ENCODE measurements at regions not wholly inside any gene's neighbourhood (a gene's known extent, or its start where the extent isn't known, plus 50 kb on each side); places are given as distances from the start of the nearest gene placed in this dataset.

- H4K20me1 ChIP-seq (ENCODE audit: insufficient read depth, poor library complexity, severe bottlenecking): no peaks in the 10 kb centered on the region
- no peaks in the 10 kb centered on the region for H3K9me2 ChIP-seq (replicated peaks; ENCODE audit: insufficient read depth)
- no peak overlapping the region for H3K4me3 ChIP-seq
- H3K4me2 ChIP-seq: no peak overlapping the region
- H3K9me3 ChIP-seq (ENCODE audit: low read depth): no peaks in the 10 kb centered on the region
- H3K27ac ChIP-seq: no peak overlapping the region
- H3K27me3 ChIP-seq: no peaks in the 10 kb centered on the region
- DNase-seq (ENCODE audit: low spot score): no peak
- TF ChIP-seq CTCF (IDR thresholded peaks at IDR 0.05; ENCODE audit: poor library complexity) (no peak), EZH2phosphoT487 (IDR thresholded peaks at IDR 0.05; ENCODE audit: low read depth, severe bottlenecking, unreplicated experiment) (no peak), EZH2 (IDR thresholded peaks at IDR 0.05; ENCODE audit: borderline replicate concordance) (no peak)
- no peak overlapping the region for H2AFZ ChIP-seq
- no peaks in the 10 kb centered on the region for H3K79me2 ChIP-seq
- H3K4me1 ChIP-seq (ENCODE audit: insufficient read depth): no peaks in the 10 kb centered on the region
- H3K36me3 ChIP-seq (replicated peaks; ENCODE audit: insufficient read depth, low read depth): no peaks in the 10 kb centered on the region
- WGBS (ENCODE audit: low lambda C conversion rate, missing lambda C conversion rate): 74% methylated on average over 4 of the region's 4 CpGs
These were observed 115.5 kb downstream of the NFKBIZ start for GRCh38 chr3:101964861-101965260.

- no peaks in the 10 kb centered on the region for H3K36me3 ChIP-seq (replicated peaks; ENCODE audit: insufficient read depth, low read depth)
- H4K20me1 ChIP-seq (ENCODE audit: insufficient read depth, poor library complexity, severe bottlenecking): no peaks in the 10 kb centered on the region
- no peaks in the 10 kb centered on the region for H3K9me3 ChIP-seq (ENCODE audit: low read depth)
- no peaks in the 10 kb centered on the region for H3K27me3 ChIP-seq
- no peak overlapping the region for H2AFZ ChIP-seq
- no peak for DNase-seq (ENCODE audit: low spot score)
- H3K4me1 ChIP-seq (ENCODE audit: insufficient read depth): no peaks in the 10 kb centered on the region
- no peaks in the 10 kb centered on the region for H3K9me2 ChIP-seq (replicated peaks; ENCODE audit: insufficient read depth)
- H3K4me2 ChIP-seq: no peak overlapping the region
- no peaks in the 10 kb centered on the region for H3K79me2 ChIP-seq
- TF ChIP-seq CTCF (IDR thresholded peaks at IDR 0.05; ENCODE audit: poor library complexity): no peak
- TF ChIP-seq EZH2 (IDR thresholded peaks at IDR 0.05; ENCODE audit: borderline replicate concordance): no peak
- TF ChIP-seq EZH2phosphoT487 (IDR thresholded peaks at IDR 0.05; ENCODE audit: low read depth, severe bottlenecking, unreplicated experiment): no peak
- 69% methylated on average over 1 of the region's 1 CpG for WGBS (ENCODE audit: low lambda C conversion rate, missing lambda C conversion rate)
- H3K27ac ChIP-seq: no peak overlapping the region
- H3K4me3 ChIP-seq: no peak overlapping the region
These were observed 116.9 kb downstream of the NFKBIZ start for GRCh38 chr3:101966226-101966625.

- H3K4me2 ChIP-seq: no peak overlapping the region
- H3K79me2 ChIP-seq: no peaks in the 10 kb centered on the region
- H3K9me2 ChIP-seq (replicated peaks; ENCODE audit: insufficient read depth): no peaks in the 10 kb centered on the region
- no peaks in the 10 kb centered on the region for H3K9me3 ChIP-seq (ENCODE audit: low read depth)
- no peaks in the 10 kb centered on the region for H3K27me3 ChIP-seq
- no peak overlapping the region for H3K27ac ChIP-seq
- 97% methylated on average over 4 of the region's 4 CpGs for WGBS (ENCODE audit: low lambda C conversion rate, missing lambda C conversion rate)
- no peak overlapping the region for H2AFZ ChIP-seq
- DNase-seq (ENCODE audit: low spot score): no peak
- TF ChIP-seq CTCF (IDR thresholded peaks at IDR 0.05; ENCODE audit: poor library complexity) (no peak), EZH2phosphoT487 (IDR thresholded peaks at IDR 0.05; ENCODE audit: low read depth, severe bottlenecking, unreplicated experiment) (no peak), EZH2 (IDR thresholded peaks at IDR 0.05; ENCODE audit: borderline replicate concordance) (no peak)
- H3K4me3 ChIP-seq: no peak overlapping the region
- no peaks in the 10 kb centered on the region for H3K4me1 ChIP-seq (ENCODE audit: insufficient read depth)
- no peaks in the 10 kb centered on the region for H3K36me3 ChIP-seq (replicated peaks; ENCODE audit: insufficient read depth, low read depth)
- H4K20me1 ChIP-seq (ENCODE audit: insufficient read depth, poor library complexity, severe bottlenecking): no peaks in the 10 kb centered on the region
These were observed 120.9 kb downstream of the NFKBIZ start for GRCh38 chr3:101970212-101970611.

- 92% methylated on average over 6 of the region's 6 CpGs for WGBS (ENCODE audit: low lambda C conversion rate, missing lambda C conversion rate)
- H2AFZ ChIP-seq: no peak overlapping the region
- no peaks in the 10 kb centered on the region for H3K36me3 ChIP-seq (replicated peaks; ENCODE audit: insufficient read depth, low read depth)
- H3K9me2 ChIP-seq (replicated peaks; ENCODE audit: insufficient read depth): no peaks in the 10 kb centered on the region
- H3K9me3 ChIP-seq (ENCODE audit: low read depth): no peaks in the 10 kb centered on the region
- DNase-seq (ENCODE audit: low spot score): no peak
- H3K4me1 ChIP-seq (ENCODE audit: insufficient read depth): no peaks in the 10 kb centered on the region
- no peak overlapping the region for H3K4me2 ChIP-seq
- H3K27ac ChIP-seq: no peak overlapping the region
- no peaks in the 10 kb centered on the region for H4K20me1 ChIP-seq (ENCODE audit: insufficient read depth, poor library complexity, severe bottlenecking)
- H3K27me3 ChIP-seq: no peaks in the 10 kb centered on the region
- no peak overlapping the region for H3K4me3 ChIP-seq
- TF ChIP-seq CTCF (IDR thresholded peaks at IDR 0.05; ENCODE audit: poor library complexity) (no peak), EZH2 (IDR thresholded peaks at IDR 0.05; ENCODE audit: borderline replicate concordance) (no peak), EZH2phosphoT487 (IDR thresholded peaks at IDR 0.05; ENCODE audit: low read depth, severe bottlenecking, unreplicated experiment) (no peak)
- no peaks in the 10 kb centered on the region for H3K79me2 ChIP-seq
These were observed 121.6 kb downstream of the NFKBIZ start for GRCh38 chr3:101970905-101971304.
